SHP77 (cell line): ENCODE measurements at regions not wholly inside any gene's neighbourhood (a gene's known extent, or its start where the extent isn't known, plus 50 kb on each side); places are given as distances from the start of the nearest gene placed in this dataset.
"Not testable (repeated sequence)": the region's sequence is repeated elsewhere in the genome, so short reads cannot be mapped to it uniquely, and the experiment has no call there.

Source experiments
- DNase-seq, 2 experiments: peaks; one replicate each; lab custom pipeline; 2025; lab: John Stamatoyannopoulos, UW

DNA sequence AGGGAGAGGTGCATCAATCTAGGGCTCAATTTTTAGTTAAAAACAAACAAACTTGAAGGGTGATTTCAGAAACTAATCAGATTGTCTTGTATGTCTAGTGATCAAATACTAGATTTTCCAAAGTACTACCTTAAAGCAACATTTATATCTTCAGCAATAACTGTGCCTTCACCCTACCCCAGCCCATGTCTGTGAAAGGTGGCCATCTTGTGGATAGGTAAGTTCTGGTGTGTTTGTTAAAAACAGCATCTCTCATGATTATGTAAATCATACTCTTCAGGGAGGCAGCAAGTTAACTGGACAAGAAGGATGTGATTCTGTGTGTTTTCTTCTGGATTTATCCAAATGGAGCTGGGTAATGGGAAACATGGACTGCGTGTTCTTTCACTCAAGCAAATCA lies 81.4 kb upstream of the ACSL1 start:
- DNase-seq: no peak

DNA sequence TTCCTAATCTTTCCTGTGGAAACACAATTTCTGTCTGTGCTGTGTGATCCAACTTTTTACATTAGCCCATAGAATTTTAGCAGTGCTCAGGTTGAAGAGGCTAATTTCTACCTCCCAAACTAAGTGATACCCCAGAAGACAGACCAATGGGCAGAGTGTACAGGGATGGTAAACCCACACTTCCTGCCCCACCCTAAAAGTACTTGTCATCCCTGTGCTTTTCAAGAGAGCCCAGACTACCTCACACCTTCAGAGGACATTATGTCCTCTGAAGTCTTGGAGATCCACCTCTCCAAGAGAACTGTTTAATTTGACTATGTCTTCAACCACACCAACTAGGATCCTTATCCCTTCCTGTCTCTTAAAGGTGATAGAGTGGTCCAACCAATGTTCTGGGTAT lies 82.0 kb upstream of the ACSL1 start:
- DNase-seq: no peak

DNA sequence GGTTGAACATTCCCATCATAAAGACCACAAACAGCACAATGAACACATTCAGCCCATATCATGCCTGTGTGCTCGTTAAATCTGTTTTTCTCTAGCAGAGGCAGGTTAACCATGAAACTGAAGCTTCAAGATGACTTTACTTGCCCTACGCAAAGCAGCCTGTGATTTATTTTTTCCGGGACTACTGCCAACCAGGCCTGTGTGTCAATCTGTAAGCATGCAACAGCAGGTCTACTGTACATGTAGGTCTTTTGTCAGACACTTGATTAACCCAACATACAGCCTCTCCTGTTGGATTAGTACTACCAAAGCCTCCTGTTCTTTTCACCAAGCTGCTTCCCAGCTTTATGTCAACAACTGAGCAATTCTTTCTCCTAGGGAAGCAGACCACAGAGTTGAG lies 85.5 kb upstream of the ACSL1 start:
- peak in 1 of 2 experiments; percentile 12 for DNase-seq

DNA sequence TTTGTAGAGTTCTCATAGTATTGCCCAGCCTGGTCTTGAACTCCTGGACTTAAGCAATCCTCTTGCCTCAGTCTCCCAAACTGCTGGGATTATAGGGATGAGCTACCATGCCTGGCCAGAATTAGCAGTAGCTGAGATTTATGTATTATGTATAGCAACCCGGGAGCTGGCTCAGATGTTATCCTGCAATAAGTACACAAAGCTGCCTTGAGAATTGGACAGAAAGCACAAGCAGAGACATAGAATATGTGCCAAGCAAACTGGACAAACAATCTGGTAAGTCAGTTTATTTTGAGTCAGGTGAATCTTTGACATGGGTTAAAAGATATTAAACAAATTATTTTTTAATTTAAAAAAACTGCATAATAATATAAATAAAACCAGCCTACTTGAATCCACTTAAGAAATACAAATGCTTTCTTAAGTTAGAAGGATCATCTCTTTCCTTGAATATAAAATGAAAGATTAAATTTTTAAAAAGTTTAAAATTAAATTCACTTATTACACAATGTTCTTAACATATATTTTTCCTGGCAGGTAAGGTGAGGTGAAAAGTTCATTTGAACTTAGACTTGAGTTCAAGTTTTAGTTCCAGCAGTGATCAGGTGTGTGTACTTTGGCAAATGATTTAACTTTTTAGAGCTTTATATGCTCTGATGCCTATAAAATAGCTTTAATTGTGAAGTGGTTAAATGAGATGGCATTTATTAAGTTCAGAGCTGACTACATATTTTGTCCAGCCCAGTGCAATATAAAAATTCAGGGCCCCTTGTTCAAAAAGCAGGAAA lies 87.8 kb upstream of the ACSL1 start:
- no peak for DNase-seq

DNA sequence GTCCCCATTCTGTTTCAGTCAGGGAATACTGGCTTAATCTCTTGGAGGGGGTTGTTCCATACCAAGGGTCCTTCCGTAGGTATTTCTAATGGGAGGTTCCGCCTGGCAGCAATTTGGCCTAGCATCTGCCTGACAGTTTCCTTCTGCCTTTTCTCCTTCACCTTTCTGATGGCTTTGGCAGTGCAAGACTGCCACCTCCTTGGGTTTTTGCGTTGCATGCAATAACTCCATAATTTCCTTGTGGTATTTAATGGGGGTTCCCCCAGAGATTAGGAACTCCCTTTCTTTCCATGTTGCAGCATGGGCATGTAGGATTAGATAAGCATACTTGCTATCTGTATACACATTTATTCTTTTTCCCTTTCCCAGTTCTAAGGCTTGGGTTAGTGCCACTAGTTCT lies 93.0 kb upstream of the ACSL1 start:
- not testable (repeated sequence) for DNase-seq

GRCh38 chr4:184921456-184921855 lies 95.7 kb upstream of the ACSL1 start:
- no peak for DNase-seq

DNA sequence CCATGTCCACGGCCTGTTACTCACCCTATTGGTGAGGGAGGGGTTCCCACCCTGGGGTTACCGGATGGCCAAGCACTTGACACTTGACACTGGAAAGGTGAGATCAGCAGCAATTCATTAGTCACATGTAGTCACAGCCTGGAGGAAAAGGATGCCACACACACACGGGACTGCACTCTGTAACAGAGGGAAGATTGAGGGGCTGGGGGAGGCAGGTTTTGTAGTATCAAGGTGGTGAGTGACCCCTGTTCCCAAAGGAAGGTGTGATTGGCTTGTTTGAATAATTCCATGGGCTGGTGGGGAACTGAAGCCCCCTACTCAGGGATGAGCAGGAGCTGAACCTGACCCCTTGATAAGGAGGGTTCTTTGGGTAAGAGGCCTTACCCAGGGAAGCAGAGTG lies 96.0 kb upstream of the HELT start:
- no peak for DNase-seq

DNA sequence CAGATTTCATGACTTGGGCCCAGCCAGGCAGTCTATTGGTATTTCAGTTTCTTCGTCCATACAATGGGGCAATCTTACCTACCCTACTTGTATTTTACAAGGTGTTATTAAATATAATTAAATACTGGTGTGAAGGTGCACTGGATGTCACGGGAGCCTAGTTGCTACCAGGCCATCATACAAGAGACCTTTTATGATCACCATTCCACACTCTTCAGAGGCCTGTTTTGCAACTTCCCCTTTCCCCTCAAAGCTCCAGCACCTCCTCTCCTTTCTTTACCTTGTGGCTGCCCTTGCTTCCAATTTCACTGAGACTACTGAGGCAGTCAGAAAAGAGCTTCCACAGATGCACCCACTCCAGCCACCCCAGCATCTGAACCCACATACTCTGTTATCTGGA lies 93.8 kb upstream of the HELT start:
- DNase-seq: no peak

- DNase-seq: no peak
These were observed 88.8 kb upstream of the HELT start for GRCh38 chr4:184929476-184929875.

GRCh38 chr4:184930026-184930425 lies 88.3 kb upstream of the HELT start:
- no peak for DNase-seq

DNA sequence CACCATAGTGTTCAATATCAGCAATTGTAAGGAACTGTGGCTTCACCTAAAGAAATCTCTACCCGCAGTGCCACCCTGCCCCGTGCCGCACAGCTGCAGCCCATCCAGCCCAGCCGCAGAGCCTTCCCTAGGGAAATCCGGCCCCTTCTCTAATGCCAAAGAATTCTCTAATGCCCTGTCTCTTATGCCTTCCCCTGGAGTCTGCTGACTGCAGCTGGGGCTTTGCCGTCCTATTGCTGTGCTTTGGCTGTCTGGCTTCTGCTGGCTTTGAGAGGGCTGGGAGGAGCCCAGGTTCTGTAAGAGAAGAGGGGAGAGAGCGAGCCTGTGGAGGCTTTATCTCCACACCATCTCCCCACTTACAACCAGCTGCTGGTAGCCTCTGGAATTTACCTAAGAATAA lies 85.9 kb upstream of the HELT start:
- no peak for DNase-seq

- DNase-seq: no peak
These were observed 85.0 kb upstream of the HELT start for GRCh38 chr4:184933311-184933710.

DNA sequence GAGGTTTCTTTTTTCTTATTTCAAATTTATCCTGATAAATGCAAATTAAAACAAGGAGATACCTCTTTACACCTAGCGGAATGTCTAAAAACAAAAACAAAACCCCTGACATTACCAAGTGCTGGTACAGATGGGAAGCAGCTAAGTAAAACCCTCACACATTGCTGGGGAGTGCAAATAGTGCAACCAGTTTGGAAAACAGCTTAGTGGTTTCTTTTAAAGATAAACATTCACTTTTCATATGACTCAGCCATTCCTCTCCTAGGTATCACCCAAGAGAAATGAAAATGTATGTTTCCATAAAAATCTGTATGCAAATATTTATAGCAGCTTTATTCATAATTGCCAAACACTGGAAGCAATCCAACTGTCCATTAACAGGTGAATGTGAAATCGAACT lies 84.1 kb upstream of the HELT start:
- no peak for DNase-seq

- DNase-seq: no peak
These were observed 83.3 kb upstream of the HELT start for GRCh38 chr4:184934961-184935360.

DNA sequence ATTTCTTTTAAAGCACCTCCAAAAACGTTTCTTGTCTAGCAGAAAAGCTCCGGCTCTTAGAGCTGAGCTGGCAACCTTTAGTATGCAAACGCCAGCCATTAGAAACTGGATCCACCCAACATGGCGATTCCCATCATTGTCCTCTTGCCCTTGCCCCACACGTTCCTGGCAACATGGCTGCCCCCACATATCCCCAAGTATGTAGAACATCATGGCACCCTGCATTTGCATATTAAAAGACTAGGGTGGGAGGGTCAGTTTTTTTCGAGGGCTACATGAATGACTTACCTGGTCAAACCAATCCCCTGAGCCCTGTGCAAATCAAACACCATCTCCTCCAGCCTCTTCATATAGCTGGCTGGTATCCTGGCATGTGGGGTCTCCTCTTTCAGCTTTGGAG lies 82.2 kb upstream of the HELT start:
- DNase-seq: no peak

DNA sequence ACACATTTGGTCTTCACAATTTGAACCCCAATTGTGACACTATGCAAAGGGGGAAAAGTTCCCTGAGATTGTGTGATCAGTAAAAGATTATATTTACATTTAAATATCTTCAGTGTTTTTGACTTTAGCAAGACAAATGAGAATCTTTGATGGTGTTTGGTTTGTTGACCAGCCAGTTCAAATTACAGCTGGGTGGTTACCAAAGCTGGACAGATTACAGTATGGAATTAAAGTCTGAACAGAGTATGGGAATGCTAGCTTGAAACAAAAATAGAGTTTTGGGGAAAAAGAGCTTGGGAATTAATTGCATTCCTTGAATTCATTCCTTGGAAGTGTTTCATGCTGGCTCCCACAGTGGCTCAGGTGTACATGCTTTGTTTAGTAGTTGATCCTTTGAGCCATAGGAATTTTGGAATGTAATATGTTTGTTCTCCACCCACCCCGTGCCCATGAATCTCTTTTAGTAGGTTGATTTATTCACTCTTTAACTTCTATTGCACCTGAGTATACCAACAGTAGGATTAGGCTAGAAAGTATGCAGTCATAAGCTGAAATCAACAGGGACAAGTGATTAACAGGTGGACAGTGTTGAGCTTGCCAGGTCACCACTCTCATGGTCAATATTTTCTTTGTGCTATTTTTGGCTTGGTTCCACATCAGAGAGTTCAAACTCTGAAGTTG lies 81.1 kb upstream of the HELT start:
- no peak for DNase-seq

DNA sequence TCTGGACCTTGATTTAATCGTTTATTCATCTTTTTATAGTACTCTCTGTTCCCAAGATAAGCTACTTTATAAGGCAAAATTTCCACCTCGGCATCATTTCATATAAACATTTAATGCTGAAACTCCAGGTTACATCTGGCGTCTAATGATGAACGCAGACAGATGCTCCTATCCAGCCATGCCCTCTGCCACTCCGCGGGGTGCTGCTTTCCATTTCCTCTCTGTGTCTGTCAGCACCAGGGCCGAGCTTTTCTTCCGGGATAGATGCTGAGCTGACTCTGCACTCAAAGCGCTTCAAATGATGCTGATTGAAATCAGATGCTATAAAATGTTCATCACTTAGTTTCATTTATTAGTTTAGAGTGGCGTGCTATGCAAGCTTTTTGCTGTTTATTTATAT lies 80.5 kb upstream of the HELT start:
- DNase-seq: peak in 1 of 2 experiments; percentile 14

DNA sequence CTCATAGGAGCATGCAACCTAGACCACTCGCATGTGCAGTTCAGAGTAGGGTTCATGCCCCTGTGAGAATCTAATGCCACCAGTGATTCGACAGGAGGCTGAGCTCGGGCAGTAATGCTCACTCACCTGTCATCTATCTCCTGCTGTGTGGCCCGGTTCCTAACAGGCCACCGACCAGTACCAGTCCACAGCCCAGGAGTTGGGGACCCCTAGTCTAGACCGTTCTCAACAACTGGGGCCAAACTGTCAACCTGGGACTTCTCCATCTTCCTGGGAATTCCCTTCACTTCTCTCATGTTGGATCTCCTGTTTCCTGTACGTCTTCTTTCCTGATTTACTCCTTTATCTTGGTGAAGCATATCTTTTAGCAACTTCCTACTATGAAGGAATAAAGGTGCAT lies 79.4 kb upstream of the HELT start:
- no peak for DNase-seq

GRCh38 chr4:184939978-184940377 lies 78.3 kb upstream of the HELT start:
- no peak for DNase-seq

DNA sequence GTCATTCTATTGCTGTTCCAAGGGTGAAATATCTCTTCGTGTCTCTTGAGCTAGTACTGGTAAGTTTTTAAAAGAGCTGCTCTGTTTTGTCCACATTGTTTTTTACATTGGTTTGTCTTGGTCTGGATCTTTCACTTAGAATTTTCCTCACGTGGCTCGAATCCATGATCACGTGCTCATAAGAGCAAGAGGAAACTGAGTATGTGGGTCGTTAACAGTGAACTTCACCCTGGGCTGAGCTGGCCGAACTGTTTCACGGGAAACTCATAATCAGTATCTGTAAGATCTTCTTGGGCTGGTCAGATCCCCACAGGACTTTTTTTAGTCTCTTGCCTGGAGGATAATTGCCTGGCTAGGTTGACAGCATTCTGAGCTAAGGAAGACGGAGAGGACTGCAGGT lies 77.8 kb upstream of the HELT start:
- DNase-seq: no peak

GRCh38 chr4:184941671-184942418 lies 76.4 kb upstream of the HELT start:
- no peak for DNase-seq

GRCh38 chr4:184942444-184943425 lies 75.6 kb upstream of the HELT start:
- DNase-seq: no peak
